ENCODE measurements at regions not wholly inside any gene's neighbourhood (a gene's known extent, or its start where the extent isn't known, plus 50 kb on each side); places are given as distances from the start of the nearest gene placed in this dataset.

- no peak for TF ChIP-seq EZH2 (IDR thresholded peaks at IDR 0.05)
- no peak for TF ChIP-seq POLR2AphosphoS5 (IDR thresholded peaks at IDR 0.05; ENCODE audit: borderline replicate concordance, low read depth, low read length)
- TF ChIP-seq FOXP2 (optimal IDR thresholded peaks at IDR 0.05; ENCODE audit: control extremely low read depth, extremely low read length, insufficient read depth): no peak
These were observed 54.2 kb upstream of the TCF4 start for GRCh38 chr18:55642191-55642590.

All from SK-N-MC (cell line).